ENCODE measurements at regions not wholly inside any gene's neighbourhood (a gene's known extent, or its start where the extent isn't known, plus 50 kb on each side); places are given as distances from the start of the nearest gene placed in this dataset.

- Histone ChIP-seq H3K27ac (no peak overlapping the region), H3K9me3 (ENCODE audit: low read depth) (no peaks in the 10 kb centered on the region), H3K36me3 (replicated peaks; ENCODE audit: insufficient read depth, low read depth) (no peaks in the 10 kb centered on the region), H3K79me2 (no peaks in the 10 kb centered on the region), H3K4me1 (ENCODE audit: insufficient read depth) (no peaks in the 10 kb centered on the region), H3K27me3 (no peaks in the 10 kb centered on the region), H3K9me2 (replicated peaks; ENCODE audit: insufficient read depth) (no peaks in the 10 kb centered on the region), H2AFZ (no peak overlapping the region), H3K4me3 (no peak overlapping the region), H3K4me2 (no peak overlapping the region), H4K20me1 (ENCODE audit: insufficient read depth, poor library complexity, severe bottlenecking) (no peaks in the 10 kb centered on the region)
- no peak for TF ChIP-seq CTCF (IDR thresholded peaks at IDR 0.05; ENCODE audit: poor library complexity)
- no peak for TF ChIP-seq EZH2phosphoT487 (IDR thresholded peaks at IDR 0.05; ENCODE audit: low read depth, severe bottlenecking, unreplicated experiment)
- TF ChIP-seq EZH2 (IDR thresholded peaks at IDR 0.05; ENCODE audit: borderline replicate concordance) = no peak
- no peak for DNase-seq (ENCODE audit: low spot score)
These were observed 89.3 kb upstream of the STX18 start for GRCh38 chr4:4631150-4631549.

DNA sequence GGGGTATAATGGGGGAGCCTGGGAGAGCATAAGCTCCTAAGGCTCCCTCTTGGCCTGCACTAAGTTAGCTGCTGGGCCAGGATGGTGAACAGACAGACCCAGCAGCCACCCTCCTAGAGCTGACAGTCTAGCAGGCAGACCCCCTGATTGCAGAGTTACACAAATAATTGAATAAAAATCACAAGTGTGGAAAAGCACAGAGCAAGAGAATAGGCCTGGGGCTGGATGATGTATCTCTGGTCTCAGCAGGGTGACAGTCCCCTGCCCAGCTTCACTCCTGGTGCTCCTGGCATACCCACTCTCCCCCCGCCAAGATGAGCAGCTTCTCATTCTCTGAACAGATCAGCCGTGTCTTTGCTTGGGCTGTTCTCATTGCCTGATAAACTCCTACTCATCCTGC is 86.1 kb upstream of the STX18 start:
- Histone ChIP-seq H3K4me2 (no peak overlapping the region), H3K36me3 (replicated peaks; ENCODE audit: insufficient read depth, low read depth) (no peaks in the 10 kb centered on the region), H4K20me1 (ENCODE audit: insufficient read depth, poor library complexity, severe bottlenecking) (no peaks in the 10 kb centered on the region), H3K9me3 (ENCODE audit: low read depth) (no peaks in the 10 kb centered on the region), H3K4me3 (no peak overlapping the region), H3K79me2 (no peaks in the 10 kb centered on the region), H3K4me1 (ENCODE audit: insufficient read depth) (no peaks in the 10 kb centered on the region), H3K27ac (no peak overlapping the region), H2AFZ (no peak overlapping the region), H3K9me2 (replicated peaks; ENCODE audit: insufficient read depth) (no peaks in the 10 kb centered on the region), H3K27me3 (no peaks in the 10 kb centered on the region)
- TF ChIP-seq EZH2phosphoT487 (IDR thresholded peaks at IDR 0.05; ENCODE audit: low read depth, severe bottlenecking, unreplicated experiment) = no peak
- no peak for TF ChIP-seq EZH2 (IDR thresholded peaks at IDR 0.05; ENCODE audit: borderline replicate concordance)
- no peak for TF ChIP-seq CTCF (IDR thresholded peaks at IDR 0.05; ENCODE audit: poor library complexity)
- DNase-seq (ENCODE audit: low spot score) = no peak
- WGBS (ENCODE audit: low lambda C conversion rate, missing lambda C conversion rate) = 97% methylated on average over 2 of the region's 2 CpGs

- 74% methylated on average over 4 of the region's 4 CpGs for WGBS (ENCODE audit: low lambda C conversion rate, missing lambda C conversion rate)
- H3K4me1 ChIP-seq (ENCODE audit: insufficient read depth) = no peaks in the 10 kb centered on the region
- no peak for TF ChIP-seq EZH2phosphoT487 (IDR thresholded peaks at IDR 0.05; ENCODE audit: low read depth, severe bottlenecking, unreplicated experiment)
- no peak for TF ChIP-seq CTCF (IDR thresholded peaks at IDR 0.05; ENCODE audit: poor library complexity)
- no peak for TF ChIP-seq EZH2 (IDR thresholded peaks at IDR 0.05; ENCODE audit: borderline replicate concordance)
- H3K9me3 ChIP-seq (ENCODE audit: low read depth) = no peaks in the 10 kb centered on the region
- no peak overlapping the region for H3K4me3 ChIP-seq
- H3K27ac ChIP-seq = no peak overlapping the region
- DNase-seq (ENCODE audit: low spot score) = no peak
- no peaks in the 10 kb centered on the region for H4K20me1 ChIP-seq (ENCODE audit: insufficient read depth, poor library complexity, severe bottlenecking)
- no peaks in the 10 kb centered on the region for H3K79me2 ChIP-seq
- H2AFZ ChIP-seq = no peak overlapping the region
- H3K9me2 ChIP-seq (replicated peaks; ENCODE audit: insufficient read depth) = no peaks in the 10 kb centered on the region
- no peak overlapping the region for H3K4me2 ChIP-seq
- H3K36me3 ChIP-seq (replicated peaks; ENCODE audit: insufficient read depth, low read depth) = no peaks in the 10 kb centered on the region
- H3K27me3 ChIP-seq = no peaks in the 10 kb centered on the region
These were observed 85.3 kb upstream of the STX18 start for GRCh38 chr4:4627111-4627510.

GRCh38 chr4:4625488-4625887 is 83.6 kb upstream of the STX18 start:
- Histone ChIP-seq H3K79me2 (no peaks in the 10 kb centered on the region), H4K20me1 (ENCODE audit: insufficient read depth, poor library complexity, severe bottlenecking) (no peaks in the 10 kb centered on the region), H3K36me3 (replicated peaks; ENCODE audit: insufficient read depth, low read depth) (no peaks in the 10 kb centered on the region), H2AFZ (no peak overlapping the region), H3K9me2 (replicated peaks; ENCODE audit: insufficient read depth) (no peaks in the 10 kb centered on the region), H3K27ac (no peak overlapping the region), H3K9me3 (ENCODE audit: low read depth) (no peaks in the 10 kb centered on the region), H3K4me1 (ENCODE audit: insufficient read depth) (no peaks in the 10 kb centered on the region), H3K4me3 (no peak overlapping the region), H3K4me2 (no peak overlapping the region), H3K27me3 (no peaks in the 10 kb centered on the region)
- 65% methylated on average over 5 of the region's 5 CpGs for WGBS (ENCODE audit: low lambda C conversion rate, missing lambda C conversion rate)
- no peak for DNase-seq (ENCODE audit: low spot score)
- no peak for TF ChIP-seq EZH2 (IDR thresholded peaks at IDR 0.05; ENCODE audit: borderline replicate concordance)
- TF ChIP-seq CTCF (IDR thresholded peaks at IDR 0.05; ENCODE audit: poor library complexity) = no peak
- TF ChIP-seq EZH2phosphoT487 (IDR thresholded peaks at IDR 0.05; ENCODE audit: low read depth, severe bottlenecking, unreplicated experiment) = no peak

Measured in hepatocyte (in vitro differentiated cells).